ENCODE measurements at regions not wholly inside any gene's neighbourhood (a gene's known extent, or its start where the extent isn't known, plus 50 kb on each side); places are given as distances from the start of the nearest gene placed in this dataset.
A peak's percentile ranks its signal among the peaks of the same experiment; 100 is the strongest.

DNA sequence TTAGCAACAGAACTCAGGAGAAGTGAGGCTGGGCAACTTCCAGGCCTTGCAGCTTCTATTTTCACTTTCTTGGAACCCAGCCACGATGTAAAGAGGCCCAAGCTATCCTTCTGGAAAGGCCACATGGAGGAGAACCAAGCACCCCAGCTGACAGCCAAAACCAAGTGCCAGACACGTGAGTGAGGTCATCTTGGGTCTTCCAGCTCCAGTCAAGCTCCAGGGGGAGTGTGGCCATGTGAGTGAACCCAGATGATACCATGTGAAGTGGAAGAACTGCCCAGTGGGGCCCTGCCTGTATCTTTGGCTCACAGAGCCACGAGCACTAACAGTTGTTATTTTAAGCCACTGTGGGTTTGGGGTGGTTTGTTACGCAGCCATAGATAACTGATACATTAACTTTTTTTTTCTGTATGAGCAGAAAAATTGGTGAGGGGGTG, 126.8 kb upstream of the MAP1LC3B2 start:
- H3K27ac ChIP-seq: peak overlapping the region in 3 of 4 donors; percentile 8 to 85 (median 39)
- no peaks in the 10 kb centered on the region for H3K27me3 ChIP-seq
- no peaks in the 10 kb centered on the region for H3K36me3 ChIP-seq
- intact Hi-C loops (cut with DNase I; ENCODE audit: low total_unique reads): no loop called here
- TF ChIP-seq, protein P1, sequence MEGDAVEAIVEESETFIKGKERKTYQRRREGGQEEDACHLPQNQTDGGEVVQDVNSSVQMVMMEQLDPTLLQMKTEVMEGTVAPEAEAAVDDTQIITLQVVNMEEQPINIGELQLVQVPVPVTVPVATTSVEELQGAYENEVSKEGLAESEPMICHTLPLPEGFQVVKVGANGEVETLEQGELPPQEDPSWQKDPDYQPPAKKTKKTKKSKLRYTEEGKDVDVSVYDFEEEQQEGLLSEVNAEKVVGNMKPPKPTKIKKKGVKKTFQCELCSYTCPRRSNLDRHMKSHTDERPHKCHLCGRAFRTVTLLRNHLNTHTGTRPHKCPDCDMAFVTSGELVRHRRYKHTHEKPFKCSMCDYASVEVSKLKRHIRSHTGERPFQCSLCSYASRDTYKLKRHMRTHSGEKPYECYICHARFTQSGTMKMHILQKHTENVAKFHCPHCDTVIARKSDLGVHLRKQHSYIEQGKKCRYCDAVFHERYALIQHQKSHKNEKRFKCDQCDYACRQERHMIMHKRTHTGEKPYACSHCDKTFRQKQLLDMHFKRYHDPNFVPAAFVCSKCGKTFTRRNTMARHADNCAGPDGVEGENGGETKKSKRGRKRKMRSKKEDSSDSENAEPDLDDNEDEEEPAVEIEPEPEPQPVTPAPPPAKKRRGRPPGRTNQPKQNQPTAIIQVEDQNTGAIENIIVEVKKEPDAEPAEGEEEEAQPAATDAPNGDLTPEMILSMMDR (IDR thresholded peaks at IDR 0.05): no peak
- TF ChIP-seq EP300 (IDR thresholded peaks at IDR 0.05; ENCODE audit: low read depth) (no peak), POLR2A (IDR thresholded peaks at IDR 0.05) (no peak), POLR2AphosphoS5 (IDR thresholded peaks at IDR 0.05) (peak in 2 of 3 donors; percentile 7 to 55)
- 61% methylated on average over 4 of the region's 4 CpGs; no CpG with 5 or more reads in 1 of the 2 donors for WGBS, 2 donors (ENCODE audit: low coverage in 1 of 2)
- in situ Hi-C loops (cut with MboI; ENCODE audit: low pct_ligation_motif_present in 1 of 4, low pct_unique_long_range_greater_than_20kb in 1 of 4, low sequenced_read_pairs in 3 of 4): no loop called here
- no peak overlapping the region for H3K4me3 ChIP-seq
- DNase-seq: no peak
- no peaks in the 10 kb centered on the region for H3K9me3 ChIP-seq
- H3K4me1 ChIP-seq: peaks cover 6 to 27% (median 25%) of the 10 kb centered on the region in 4 donors

DNA sequence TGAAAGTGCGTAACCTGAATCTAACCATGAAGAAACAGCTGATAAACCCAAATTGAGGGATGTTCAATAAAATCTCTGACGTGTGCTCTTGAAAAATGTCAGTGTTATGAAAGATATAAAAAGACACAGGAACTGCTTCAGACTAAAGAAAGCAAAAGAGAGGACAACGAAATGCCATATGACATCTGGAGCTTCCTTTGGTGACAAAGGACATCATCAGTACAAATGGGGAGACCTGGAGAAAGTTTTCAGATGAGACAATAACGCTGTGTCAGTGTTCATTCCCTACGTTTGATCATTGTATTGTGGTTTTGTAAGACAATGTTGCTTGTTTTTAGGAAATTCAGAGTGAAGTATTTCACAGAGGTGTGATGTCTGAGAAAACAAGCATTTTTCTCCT, 125.9 kb upstream of the MAP1LC3B2 start:
- no peak for DNase-seq
- no peaks in the 10 kb centered on the region for H3K9me3 ChIP-seq
- H3K4me1 ChIP-seq: peaks cover 6 to 27% (median 25%) of the 10 kb centered on the region in 4 donors
- H3K27me3 ChIP-seq: no peaks in the 10 kb centered on the region
- in situ Hi-C loops (cut with MboI; ENCODE audit: low pct_ligation_motif_present in 1 of 4, low pct_unique_long_range_greater_than_20kb in 1 of 4, low sequenced_read_pairs in 3 of 4) (no loop called here), intact Hi-C loops (cut with DNase I; ENCODE audit: low total_unique reads) (no loop called here)
- H3K36me3 ChIP-seq: no peaks in the 10 kb centered on the region
- H3K4me3 ChIP-seq: no peak overlapping the region
- H3K27ac ChIP-seq: peak overlapping the region in 3 of 4 donors; percentile 77 to 85 (median 79)
- TF ChIP-seq POLR2AphosphoS5 (IDR thresholded peaks at IDR 0.05) (no peak), POLR2A (IDR thresholded peaks at IDR 0.05) (no peak), EP300 (IDR thresholded peaks at IDR 0.05; ENCODE audit: low read depth) (no peak)
- TF ChIP-seq, protein P1 (IDR thresholded peaks at IDR 0.05): no peak
- WGBS, 2 donors (ENCODE audit: low coverage in 1 of 2): 67 to 75% methylated on average over 5 of the region's 5 CpGs

DNA sequence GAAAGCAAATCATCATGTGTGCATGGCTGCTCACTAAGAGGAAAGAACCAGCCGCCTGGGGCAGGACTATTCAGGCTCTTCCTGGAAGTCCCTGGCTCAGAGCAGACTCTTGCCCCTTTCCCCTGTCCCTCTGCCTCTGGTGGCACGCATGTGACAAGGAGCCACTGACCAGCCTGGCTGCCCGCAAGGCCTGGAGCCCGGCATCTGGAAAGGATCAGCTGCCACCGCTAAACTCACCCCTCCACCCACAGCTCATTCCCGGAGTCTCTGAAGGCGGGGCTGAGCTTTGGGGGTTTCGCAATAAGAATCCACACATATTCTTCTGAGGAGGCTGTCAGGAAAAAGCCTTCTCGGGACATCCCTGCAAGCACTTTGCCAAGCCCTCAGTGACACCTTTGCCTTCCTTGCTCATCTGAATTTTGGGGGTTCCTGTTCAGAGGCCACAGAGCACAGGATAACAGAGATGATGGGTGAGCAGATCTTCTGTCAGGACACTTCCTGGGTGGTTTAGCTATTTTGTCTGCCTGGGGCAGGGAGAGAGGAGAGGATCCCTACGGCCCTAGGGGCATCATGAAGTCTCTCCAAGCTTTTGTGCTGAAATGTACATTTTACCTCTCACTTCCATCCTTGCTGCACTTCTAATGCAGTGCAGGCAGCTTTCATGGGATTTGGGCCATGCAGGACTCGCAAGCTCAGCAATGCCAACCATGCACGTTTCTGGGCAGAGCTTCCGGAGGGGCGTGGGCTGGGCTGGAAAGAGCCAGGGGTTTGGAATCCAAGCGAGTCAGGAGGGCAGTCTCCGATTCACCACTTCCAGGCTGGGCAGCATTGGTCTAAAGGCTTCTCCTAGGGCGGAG, 124.8 kb upstream of the MAP1LC3B2 start:
- H3K27ac ChIP-seq: peak overlapping the region; percentile 66 to 85 (median 78)
- in situ Hi-C loops (cut with MboI; ENCODE audit: low pct_ligation_motif_present in 1 of 4, low pct_unique_long_range_greater_than_20kb in 1 of 4, low sequenced_read_pairs in 3 of 4): no loop called here
- peak overlapping the region in 1 of 4 donors; percentile 11 for H3K4me3 ChIP-seq
- H3K4me1 ChIP-seq: peaks cover 6 to 27% (median 25%) of the 10 kb centered on the region in 4 donors
- intact Hi-C loops (cut with DNase I; ENCODE audit: low total_unique reads): no loop called here
- no peaks in the 10 kb centered on the region for H3K27me3 ChIP-seq
- TF ChIP-seq POLR2A (IDR thresholded peaks at IDR 0.05) (no peak), EP300 (IDR thresholded peaks at IDR 0.05; ENCODE audit: low read depth) (peak; percentile 93), POLR2AphosphoS5 (IDR thresholded peaks at IDR 0.05) (peak; percentile 85 to 93 (median 90))
- TF ChIP-seq, protein P1 (IDR thresholded peaks at IDR 0.05): no peak
- WGBS, 2 donors (ENCODE audit: low coverage in 1 of 2): 24 to 26% methylated on average over 5 to 17 of the region's 17 CpGs
- H3K9me3 ChIP-seq: no peaks in the 10 kb centered on the region
- peak; percentile 77 for DNase-seq
- no peaks in the 10 kb centered on the region for H3K36me3 ChIP-seq

DNA sequence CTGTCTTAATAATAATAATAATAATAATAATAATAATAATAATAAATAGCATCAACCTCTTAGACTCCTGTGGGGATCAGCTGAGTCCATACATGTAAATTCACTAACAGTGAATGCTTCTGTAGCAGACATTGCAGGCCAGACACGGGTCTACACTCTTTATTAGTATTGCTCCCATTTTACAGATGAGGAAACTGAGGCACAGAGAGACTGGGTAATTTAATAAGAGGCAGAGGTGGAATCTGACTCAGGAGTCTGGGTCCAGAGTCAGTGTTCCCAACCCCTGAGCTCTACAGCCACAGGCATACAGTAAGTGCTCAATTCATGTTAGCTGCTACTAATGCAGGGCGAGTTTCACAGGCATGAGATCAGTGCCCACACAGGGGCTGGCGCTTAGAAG, 123.2 kb upstream of the MAP1LC3B2 start:
- in situ Hi-C loops (cut with MboI; ENCODE audit: low pct_ligation_motif_present in 1 of 4, low pct_unique_long_range_greater_than_20kb in 1 of 4, low sequenced_read_pairs in 3 of 4) (no loop called here), intact Hi-C loops (cut with DNase I; ENCODE audit: low total_unique reads) (no loop called here)
- no peak for DNase-seq
- no peaks in the 10 kb centered on the region for H3K9me3 ChIP-seq
- H3K27ac ChIP-seq: peak overlapping the region in 2 of 4 donors; percentile 46 to 84
- no peaks in the 10 kb centered on the region for H3K36me3 ChIP-seq
- no peaks in the 10 kb centered on the region for H3K27me3 ChIP-seq
- no peak overlapping the region for H3K4me3 ChIP-seq
- TF ChIP-seq POLR2AphosphoS5 (IDR thresholded peaks at IDR 0.05) (no peak), POLR2A (IDR thresholded peaks at IDR 0.05) (no peak)
- WGBS, 2 donors (ENCODE audit: low coverage in 1 of 2): 50 to 72% methylated on average over 1 to 3 of the region's 3 CpGs
- peaks cover 6 to 27% (median 25%) of the 10 kb centered on the region in 4 donors for H3K4me1 ChIP-seq
